HG02798 (cell line): ENCODE measurements at regions not wholly inside any gene's neighbourhood (a gene's known extent, or its start where the extent isn't known, plus 50 kb on each side); places are given as distances from the start of the nearest gene placed in this dataset.
A peak's percentile ranks its signal among the peaks of the same experiment; 100 is the strongest.
"Not testable (repeated sequence)": the region's sequence is repeated elsewhere in the genome, so short reads cannot be mapped to it uniquely, and the experiment has no call there.

Source experiments
- ATAC-seq: cut with Tn5 transposase; IDR thresholded peaks from one replicate; pipeline ENCODE4 v1.9.1; 2021; ENCODE audit warnings: mild to moderate bottlenecking; ENCODE audit not compliant: unreplicated experiment, poor library complexity

DNA sequence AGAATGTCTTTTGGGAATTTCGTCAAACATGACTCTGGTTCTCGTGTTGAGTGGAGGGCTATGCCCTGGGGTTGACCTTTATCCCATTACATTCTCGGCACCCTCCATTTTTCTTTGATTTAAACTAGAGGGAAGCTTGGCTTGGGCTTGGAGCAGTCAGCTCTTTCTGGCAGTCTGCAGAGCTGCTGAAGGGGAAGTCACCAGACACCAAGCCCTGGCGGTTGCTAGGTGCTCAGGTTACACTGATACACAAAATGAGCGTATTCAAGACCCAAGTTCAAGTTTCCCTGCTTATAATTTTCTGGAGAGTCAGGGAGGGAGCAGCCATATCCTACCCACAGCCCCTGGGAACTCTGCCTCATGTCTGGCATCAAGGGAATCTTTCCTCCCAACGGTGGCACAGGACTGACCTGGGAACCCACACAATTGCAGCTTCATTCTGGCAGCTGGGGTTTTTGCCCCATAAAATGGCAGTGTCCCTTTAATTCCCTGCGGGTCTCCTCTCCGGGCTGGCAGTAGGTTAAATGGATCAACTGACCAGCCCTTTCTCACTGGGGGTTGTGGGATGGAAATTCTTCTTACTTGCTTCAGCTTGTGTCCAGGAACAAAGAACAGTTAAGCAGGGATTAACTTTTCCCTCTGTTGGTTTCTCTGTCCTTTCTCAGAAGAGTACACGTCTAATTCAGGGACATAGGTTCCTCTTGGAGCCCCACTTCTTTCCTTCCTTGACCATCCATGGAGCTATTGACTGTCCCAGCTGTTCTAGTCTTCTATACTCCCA, 110.0 kb upstream of the DLG1 start:
- ATAC-seq: no peak

DNA sequence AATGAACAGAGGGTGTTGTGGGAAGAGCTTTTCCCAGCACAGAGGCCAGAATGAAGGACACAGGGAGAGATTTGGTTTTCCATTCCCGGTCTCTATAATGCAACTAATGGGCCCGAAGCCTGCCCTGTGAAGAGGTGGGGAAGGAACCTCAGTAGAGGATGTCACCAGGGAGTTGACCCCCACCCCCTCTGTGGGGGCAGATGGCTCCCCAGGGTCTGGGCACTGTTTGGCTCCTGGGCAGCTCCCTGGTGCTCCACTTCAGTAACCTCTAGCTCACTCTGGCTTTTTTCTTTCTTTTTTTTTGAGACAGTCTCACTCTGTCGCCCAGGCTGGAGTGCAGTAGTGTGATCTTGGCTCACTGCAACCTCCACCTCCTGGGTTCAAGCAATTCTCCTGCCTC, 109.1 kb upstream of the DLG1 start:
- no peak for ATAC-seq

GRCh38 chr3:197407053-197407452, 108.6 kb upstream of the DLG1 start:
- ATAC-seq: no peak

DNA sequence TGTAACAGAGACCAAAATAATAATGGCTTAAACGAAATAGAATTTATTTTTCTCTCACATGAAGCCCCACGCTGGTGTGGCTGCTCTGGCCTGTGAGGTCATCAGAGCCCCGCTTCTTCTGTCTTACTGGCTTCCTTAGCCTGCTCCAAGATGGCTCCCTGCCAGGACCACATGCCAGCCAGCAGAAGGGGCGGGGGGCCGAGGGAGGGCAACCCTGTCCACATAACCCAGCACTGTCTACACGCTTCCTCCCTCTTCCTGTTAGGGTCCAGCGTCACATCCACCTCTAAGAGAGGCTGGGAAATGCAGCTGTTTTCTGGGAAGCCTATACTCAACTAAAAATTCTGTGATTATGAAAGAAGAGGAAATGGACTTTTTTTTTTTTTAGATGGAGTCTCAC, 107.9 kb upstream of the DLG1 start:
- no peak for ATAC-seq

- ATAC-seq: no peak
These were observed 106.3 kb upstream of the DLG1 start for GRCh38 chr3:197404754-197405153.

- ATAC-seq: no peak
These were observed 105.6 kb upstream of the DLG1 start for GRCh38 chr3:197404030-197404429.

DNA sequence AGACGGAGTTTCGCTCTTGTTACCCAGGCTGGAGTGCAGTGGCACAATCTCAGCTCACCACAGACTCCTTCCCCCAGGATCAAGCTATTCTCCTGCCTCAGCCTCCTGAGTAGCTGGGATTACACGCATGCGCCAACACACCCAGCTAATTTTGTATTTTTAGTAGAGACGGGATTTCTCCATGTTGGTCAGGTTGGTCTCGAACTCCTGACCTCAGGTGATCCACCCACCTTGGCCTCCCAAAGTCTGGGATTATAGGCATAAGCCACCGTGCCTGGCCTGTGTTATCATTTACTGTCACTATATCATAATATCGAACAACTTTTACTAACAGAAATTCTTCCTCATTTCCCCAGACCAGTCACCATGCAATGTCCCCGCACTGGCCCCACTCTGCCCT, 104.0 kb upstream of the DLG1 start:
- not testable (repeated sequence) for ATAC-seq

DNA sequence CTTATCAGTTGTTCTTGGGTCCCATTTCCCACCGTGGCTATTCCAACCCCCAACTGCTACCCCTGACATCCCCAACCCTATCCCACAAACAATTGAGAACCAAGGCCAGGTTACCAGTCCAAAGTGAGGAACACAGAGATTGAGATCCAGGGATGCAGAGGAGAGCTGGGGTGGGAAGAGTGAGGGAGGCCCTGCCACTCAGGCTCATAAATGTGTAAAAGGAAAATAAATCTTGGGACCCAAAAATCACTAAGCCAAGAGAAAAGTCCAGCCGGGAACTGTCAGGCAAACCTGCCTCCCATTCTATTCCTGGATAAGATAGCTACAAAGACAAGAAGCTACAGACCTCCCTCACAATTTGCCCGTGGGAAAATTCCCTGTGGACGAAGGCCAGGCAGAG, 101.1 kb upstream of the DLG1 start:
- ATAC-seq: no peak

- no peak for ATAC-seq
These were observed 100.0 kb upstream of the DLG1 start for GRCh38 chr3:197398286-197398878.

DNA sequence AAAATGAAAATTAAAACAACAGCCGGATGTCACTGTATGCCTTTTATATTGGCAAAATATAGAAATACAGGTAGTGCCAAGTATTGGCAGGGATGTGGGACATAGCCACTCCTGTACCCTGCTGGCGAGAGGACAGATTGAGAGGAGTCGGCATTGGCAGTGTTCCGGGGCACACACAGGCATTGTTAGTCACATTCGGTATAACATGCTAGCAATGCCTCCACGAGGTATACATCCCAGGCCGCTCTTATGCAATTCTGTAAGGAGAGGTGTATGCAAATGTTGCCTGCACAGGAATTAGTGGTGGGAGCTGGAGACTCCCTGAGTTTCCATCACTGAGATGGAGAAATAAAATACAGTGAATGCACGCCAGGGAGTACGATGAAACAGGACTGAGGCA, 99.4 kb upstream of the DLG1 start:
- ATAC-seq: no peak

GRCh38 chr3:197394464-197395321, 96.3 kb upstream of the DLG1 start:
- ATAC-seq: peak; percentile 92

- not testable (repeated sequence) for ATAC-seq
These were observed 95.7 kb upstream of the DLG1 start for GRCh38 chr3:197394126-197394463.

GRCh38 chr3:197393711-197394110, 95.3 kb upstream of the DLG1 start:
- no peak for ATAC-seq

DNA sequence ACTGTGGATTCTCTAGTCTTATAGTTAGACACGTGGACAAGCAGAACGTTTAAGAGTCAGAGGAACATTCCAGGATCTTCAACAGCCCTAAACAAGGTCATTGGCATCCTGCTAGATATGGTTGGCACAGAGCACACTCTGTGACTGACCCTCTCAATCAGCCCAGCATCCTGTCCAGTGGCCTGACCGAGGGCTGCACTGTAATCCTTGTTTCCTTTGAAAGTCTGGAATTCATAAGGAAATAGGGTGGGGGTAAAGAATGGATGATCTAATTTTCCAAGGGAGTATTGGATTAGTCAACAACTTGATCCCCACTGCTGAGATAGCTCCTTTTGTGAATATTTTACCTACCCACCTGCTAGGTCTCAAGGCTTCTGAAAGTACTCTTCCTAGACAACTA, 94.5 kb upstream of the DLG1 start:
- no peak for ATAC-seq

DNA sequence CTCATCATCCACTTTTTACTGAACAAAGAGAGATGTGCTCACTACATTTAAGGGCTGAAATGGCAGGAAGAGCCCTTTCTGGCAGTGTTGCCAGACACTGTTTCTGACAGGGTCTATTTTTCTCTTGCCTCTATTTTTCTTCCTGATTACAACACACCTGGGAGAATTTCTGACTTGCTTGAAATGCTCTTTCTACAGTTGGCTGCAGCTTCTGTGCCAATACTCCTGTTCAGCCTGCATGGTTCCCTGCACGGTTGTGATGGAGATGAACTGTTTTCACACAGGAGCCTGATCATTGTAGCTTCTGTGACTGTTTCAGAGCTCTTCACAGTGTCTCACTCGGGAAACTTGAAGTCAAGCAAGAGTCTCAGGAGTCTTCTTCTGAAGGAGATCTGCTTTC, 83.0 kb upstream of the DLG1 start:
- ATAC-seq: no peak

DNA sequence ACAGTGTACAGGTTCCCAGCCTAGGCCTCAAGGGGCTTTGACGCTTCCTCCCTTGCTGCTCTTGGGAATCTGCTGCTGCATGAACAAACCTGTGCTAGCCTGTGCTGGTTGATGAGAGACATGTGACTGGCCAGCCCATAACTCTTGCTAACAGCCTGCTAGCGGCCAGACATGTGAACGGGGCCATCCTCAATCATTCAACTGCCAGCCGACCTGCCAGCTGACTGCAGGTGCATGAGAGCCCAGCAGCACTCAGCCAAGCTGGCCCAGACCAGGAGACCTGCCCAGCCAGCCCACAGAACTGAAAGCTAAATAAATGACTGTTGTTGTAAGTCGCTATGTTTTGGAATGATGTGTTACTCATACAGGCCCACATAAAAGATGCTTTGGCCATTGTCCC, 82.4 kb upstream of the DLG1 start:
- ATAC-seq: no peak

- no peak for ATAC-seq
These were observed 80.7 kb upstream of the DLG1 start for GRCh38 chr3:197378985-197379718.

DNA sequence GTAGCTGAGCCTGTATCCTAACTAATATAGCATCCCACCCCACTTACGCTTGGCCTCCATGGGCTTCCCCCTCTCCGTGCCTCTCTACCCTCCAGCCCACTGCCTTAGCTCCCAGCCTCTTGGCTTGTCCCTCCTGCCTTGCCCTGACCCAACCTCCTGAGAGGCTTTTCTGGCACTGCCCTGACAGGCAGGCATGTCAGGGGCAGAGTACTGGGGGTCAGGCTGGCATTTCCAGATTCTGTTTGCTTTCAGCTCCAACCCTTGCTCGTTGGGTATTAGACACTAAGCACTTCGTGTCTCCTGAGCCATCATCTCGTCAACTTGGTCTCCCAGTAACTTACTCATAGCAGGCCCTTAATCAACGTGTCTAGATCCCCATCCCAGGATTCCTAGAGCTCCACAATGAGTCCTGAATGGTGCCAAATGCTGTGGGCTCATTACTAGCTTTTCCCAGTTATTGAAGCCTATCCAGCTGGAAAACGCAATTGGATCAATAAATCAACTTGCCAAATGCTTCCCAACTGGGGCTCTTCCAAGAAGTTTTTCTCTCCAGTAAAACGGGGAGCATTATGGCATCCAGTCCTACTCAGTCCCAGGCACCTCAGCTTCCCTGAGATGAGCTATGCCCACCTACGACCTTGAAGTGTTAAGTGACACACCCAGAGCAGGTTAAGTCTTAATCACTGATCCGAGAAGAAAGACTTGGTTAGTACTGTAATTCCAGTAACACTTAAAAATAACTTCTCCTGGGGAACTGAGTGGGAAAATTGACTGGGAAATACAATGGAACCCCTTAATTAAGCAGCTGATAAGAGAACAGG, 78.5 kb upstream of the DLG1 start:
- no peak for ATAC-seq

DNA sequence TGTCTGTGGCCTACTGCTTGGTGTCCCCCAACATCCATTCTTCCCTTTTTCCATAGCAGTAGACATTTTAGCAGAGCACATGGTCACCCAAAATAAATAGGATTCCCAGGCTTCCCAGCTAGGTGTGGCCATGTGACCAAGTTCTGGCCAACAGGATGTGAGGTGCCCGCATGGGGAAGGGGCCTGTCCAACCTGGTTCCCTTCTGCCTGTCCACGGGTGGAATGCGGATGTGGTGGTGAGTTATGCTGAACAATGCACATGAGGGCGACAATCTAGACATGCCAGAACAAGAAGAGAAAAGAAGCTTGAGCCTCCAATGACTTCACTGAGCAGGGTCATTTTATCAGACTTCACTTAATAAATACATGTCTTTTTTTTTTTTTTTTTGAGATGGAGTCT, 77.6 kb upstream of the DLG1 start:
- ATAC-seq: no peak

DNA sequence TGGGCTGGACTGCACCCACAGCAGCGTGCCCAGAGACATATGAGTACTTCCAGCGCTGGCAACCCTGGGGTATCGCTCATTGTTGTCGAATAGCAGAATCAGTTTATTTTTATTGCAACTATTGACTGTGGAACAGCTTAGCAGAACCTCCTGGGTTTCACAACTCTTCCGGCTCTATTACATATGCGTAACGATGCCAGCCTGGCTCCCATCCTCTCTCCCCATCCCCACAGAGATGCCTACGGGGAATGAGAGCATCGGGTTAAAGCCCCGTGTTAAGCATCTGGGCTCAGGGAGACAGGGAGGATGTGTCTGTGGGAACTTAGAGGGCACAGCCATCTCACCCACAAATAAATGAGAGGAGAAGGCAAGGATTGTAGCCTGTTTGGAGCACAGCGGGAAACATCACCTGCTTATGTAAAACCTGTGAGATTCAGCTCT, 76.6 kb upstream of the DLG1 start:
- ATAC-seq: no peak
